SK-N-MC (cell line): ENCODE measurements at regions not wholly inside any gene's neighbourhood (a gene's known extent, or its start where the extent isn't known, plus 50 kb on each side); places are given as distances from the start of the nearest gene placed in this dataset.

ENCODE experiments used
- EZH2 ChIP-seq: fragments of 200-600 bp; sonication (generic); IDR thresholded peaks from one replicate; pipeline ENCODE4 v1.6.1; 2017; ENCODE audit warnings: antibody characterized with exemption
- POLR2AphosphoS5 ChIP-seq: IDR thresholded peaks from 2 replicates; pipeline ENCODE4 v1.6.1; 2012; ENCODE audit warnings: mild to moderate bottlenecking, low read depth, low read length, borderline replicate concordance

DNA sequence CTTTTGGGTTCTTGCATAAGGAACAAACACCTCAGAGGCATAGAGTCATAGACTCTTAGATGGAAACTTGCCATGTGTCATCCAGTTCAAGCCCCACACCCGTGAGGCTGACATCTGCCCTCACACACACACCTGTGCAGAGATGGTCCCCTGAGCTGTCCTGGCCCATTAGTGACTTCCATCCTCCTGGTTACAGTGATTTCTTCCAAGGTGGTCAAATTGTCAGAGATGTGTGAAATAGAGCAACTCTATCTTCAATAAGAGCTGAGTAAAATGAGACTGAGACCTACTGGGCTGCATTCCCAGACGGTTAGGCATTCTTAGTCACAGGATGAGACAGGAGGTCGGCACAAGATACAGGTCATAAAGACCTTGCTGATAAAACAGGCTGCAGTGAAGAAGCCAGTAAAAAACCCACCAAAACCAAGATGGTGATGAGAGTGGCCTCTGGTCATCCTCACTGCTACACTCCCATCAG, 342.2 kb upstream of the TNRC6C start:
- TF ChIP-seq POLR2AphosphoS5 (no peak), EZH2 (no peak)
